ENCODE measurements at regions not wholly inside any gene's neighbourhood (a gene's known extent, or its start where the extent isn't known, plus 50 kb on each side); places are given as distances from the start of the nearest gene placed in this dataset.

DNA sequence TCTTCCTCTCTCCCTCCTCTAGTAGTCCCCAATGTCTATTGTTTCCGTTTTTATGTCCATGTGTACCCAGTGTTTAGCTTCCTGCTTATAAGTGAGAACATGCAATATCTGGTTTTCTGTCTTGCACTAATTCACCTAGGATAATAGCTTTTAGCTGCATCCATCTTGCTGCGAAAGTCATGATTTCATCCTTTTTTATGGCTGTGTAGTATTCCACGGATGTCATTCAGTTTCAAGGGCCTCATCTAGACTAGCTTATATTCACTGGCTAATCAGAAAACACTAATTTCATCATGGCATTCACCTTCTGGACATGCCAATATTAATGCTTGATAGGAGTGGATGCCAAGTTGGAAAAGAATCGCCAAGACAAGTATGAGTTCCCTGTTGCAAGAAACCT is 619.6 kb upstream of the AUTS2 start:
- no peak for DNase-seq

GRCh38 chr7:68980011-68980410 is 618.3 kb upstream of the AUTS2 start:
- no peak for DNase-seq

GRCh38 chr7:68980432-68980831 is 617.8 kb upstream of the AUTS2 start:
- DNase-seq: peak; percentile 76

- DNase-seq: no peak
These were observed 614.0 kb upstream of the AUTS2 start for GRCh38 chr7:68984306-68984705.

DNA sequence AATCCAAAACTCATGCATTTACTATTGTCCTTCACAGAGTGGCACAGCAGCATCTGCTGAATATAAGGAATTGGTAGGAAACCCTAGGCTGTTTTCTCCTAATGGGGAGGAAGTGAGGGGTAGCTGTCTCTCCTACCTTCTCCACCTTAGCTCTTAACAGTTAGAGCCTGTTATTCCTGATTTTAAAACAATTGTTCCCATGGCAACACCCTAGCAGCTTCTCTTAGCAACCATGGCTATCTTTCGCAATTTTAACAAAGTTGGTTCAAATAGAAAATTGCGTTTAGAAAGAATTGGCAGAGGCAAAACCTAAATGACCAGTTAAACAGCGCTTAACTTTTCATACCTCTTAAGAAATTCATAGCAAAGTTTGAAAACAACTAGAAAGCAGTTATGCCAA is 603.4 kb upstream of the AUTS2 start:
- no peak for DNase-seq

DNA sequence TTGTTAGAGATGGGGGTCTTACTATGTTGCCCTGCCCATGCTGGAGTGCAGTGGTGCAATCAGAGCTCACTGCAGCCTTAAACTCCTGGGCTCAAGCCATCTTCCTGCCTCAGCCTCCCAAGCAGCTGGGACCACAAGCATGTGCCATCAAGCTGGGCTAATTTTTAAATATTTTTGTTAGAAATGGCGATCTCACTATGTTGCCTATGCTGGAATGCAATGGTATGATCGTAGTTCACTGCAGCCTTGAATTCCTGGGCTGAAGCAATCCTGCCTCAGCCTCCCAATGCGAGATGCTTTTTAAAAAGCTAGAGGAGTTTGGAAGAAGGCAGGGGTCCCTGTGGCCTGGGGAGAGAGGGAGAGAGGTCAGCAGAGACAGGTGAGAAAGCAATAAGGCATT is 600.1 kb upstream of the AUTS2 start:
- DNase-seq: no peak

DNA sequence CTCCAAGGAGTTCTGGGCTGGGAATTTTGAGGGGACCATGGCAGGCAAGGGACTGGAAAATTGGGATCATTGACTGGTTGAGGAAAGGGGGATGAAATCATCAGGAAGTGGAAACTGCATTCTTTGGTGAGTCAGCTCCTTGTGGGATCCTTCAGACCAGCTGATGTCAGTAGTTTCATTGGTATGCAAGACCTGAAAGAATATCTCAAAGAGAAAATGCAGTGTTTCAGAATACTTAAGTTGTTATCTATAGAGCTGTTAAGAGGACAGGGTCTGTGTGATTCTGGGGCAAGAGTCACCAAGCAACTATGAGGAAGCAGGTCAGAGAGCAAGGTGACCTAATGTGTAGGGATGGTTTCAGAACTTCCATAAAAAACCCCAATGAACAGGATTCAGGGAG is 595.9 kb upstream of the AUTS2 start:
- peak; percentile 53 for DNase-seq

GRCh38 chr7:69012149-69012548 is 586.1 kb upstream of the AUTS2 start:
- DNase-seq: no peak

- no peak for DNase-seq
These were observed 581.1 kb upstream of the AUTS2 start for GRCh38 chr7:69017208-69017607.

- DNase-seq: peak; percentile 64
These were observed 580.1 kb upstream of the AUTS2 start for GRCh38 chr7:69018200-69018599.

DNA sequence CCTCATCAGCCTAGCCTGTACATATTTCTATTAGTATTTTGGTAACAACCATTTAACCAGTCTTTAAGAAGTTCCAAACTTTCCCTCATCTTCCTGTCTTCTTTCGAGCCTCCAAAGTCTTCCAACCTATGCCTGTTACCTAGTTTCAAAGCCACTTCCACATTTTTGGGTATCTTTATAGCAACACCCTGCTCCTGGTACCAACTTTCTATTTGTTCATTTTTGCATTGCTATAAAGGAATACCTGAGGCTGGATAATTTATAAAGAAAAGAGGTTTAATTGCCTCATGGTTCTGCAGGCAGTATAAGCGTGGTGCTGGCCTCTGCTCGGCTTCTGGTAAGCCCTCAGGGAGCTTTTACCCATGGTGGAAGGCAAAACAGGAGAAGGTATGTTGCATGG is 578.8 kb upstream of the AUTS2 start:
- DNase-seq: no peak

DNA sequence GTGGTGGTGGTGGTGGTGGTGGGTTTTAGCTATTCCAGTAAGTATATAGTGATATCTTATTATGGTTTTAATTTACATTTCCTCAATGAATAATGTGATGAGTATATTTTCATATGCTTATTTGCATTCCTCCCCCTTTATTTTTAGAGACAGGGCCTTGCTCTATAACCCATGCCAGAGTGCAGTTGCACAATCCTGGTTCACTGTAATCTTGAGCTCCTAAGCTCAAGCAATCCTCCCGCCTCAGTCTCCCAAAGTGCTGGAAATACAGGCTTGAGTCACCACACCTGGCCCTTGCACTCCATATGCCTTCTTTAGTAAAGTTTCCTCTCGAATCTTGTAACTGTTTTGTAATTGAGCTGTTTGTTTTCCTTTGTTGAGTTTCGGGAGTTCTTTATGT is 577.7 kb upstream of the AUTS2 start:
- no peak for DNase-seq

- no peak for DNase-seq
These were observed 573.0 kb upstream of the AUTS2 start for GRCh38 chr7:69025249-69025648.

DNA sequence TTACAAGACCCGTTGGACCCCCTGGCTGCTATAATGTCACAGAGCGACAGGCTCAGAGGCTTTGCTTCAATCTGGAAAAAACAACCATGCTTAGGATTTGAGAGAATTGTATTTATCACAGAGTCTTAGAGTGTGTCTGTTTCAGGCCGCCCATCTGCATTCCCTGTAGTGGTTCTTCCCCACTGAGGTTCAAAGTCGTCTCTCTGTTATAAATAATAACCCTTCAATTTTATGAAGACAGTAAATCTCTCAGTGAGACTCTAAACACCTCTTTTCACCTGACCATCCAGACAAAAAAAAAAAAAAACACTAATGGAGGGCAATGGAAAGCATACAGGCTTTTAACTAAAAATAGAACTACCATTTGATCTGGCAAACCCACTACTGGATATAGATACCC is 565.4 kb upstream of the AUTS2 start:
- no peak for DNase-seq

DNA sequence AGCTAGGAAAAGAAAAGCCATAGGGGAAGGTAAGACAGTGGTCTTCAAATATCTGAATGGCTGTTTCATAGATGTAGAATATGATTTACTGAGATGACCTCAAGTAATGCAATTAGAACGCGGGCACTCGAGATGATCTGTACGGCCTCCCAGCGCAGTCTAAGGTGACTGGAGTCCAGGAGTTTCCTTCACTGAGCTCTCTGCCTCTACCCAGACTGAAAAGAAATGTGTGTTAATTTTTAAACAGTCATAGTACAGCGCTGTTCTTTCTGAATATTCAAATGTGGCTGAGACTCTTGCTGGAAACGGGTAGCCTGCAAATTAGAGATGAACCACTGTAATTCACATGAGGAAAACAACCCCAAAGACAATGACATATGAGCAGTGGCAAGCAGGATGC is 562.4 kb upstream of the AUTS2 start:
- DNase-seq: no peak

DNA sequence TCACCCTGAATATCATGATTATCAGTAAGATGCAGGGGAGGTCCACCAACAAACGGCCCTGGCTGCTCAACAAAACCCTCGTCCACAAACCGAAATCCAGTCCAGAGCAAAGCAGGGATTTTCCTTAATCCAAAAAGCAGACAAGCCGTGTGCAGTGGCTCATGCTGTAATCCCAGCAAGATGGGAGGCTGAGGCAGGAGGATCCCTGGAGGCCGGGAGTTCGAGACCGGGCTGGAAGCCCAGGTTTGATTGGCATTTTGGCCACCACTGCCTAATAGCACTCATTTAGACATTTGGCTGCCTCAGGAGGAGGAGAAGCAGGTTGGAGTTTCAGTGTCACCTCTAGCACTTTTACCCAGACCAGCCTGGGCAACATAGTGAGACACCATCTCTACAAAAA is 562.0 kb upstream of the AUTS2 start:
- no peak for DNase-seq

DNA sequence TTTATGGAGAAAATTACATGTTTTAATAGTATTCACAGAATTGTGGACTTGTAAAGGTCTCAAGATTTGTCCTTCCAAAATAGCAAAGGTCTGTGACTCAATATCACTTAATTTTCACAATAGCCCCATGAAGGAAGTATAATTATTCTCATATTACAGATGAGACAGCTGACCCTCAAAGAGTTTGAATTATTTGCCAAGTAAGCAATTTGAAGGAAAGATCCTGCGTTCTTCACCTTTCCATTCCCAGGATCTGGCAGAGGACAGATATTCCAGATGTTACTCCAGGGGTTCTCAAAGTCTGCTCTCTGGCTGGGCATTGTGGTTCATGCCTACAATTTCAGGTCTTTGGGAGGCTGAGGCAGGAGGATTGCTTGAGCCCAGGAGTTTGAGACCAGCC is 559.4 kb upstream of the AUTS2 start:
- DNase-seq: no peak

GRCh38 chr7:69042138-69042537 is 556.1 kb upstream of the AUTS2 start:
- no peak for DNase-seq

DNA sequence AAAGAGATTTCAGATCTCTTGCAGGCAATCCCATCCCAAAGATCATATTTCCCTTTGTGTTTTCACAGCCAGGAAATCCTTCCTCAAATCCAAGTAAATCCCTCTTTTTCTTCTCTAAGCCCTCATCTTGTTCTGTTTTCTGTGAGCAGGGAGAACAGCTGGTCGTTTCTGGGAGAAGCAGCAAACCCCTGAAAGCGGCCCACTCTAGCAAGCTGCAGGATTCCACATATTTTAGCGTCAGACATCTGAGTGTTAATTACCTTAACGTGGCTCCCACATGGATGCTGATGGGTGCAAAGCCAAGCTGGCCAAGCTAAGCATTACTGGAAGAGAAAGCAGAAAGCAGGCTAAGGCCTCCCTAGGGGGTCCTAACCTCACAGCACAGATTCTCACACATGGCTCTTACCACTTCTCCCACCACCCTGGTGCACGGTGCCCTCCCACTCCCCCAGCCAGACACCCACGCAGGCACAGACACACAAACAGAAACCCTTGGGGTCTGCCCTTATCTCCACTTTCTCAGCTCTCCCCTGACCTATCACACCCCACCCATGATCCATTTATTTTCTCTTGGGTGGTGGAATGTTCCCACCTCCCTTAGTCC is 551.0 kb upstream of the AUTS2 start:
- DNase-seq: no peak

- no peak for DNase-seq
These were observed 548.9 kb upstream of the AUTS2 start for GRCh38 chr7:69049326-69049725.

- DNase-seq: no peak
These were observed 545.8 kb upstream of the AUTS2 start for GRCh38 chr7:69052447-69052846.

DNA sequence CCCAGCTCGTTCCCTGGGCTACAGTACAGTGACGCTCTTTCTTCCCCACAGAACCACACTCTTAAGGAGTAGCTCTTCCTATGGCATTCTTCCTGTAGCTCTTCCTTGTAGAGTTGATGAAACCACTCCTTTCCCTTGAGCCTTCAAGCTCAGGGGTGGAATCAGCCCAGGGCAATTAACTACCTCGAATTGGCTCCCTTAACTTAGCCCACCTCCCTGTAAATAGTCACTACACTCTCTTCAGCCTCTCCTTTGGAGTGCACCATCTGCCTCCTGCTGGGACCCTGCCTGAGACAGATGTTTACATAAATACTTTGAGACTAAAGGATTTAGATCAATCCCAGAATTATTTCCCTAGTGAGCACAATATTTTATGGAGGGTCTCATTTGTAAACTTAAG is 537.8 kb upstream of the AUTS2 start:
- no peak for DNase-seq

DNA sequence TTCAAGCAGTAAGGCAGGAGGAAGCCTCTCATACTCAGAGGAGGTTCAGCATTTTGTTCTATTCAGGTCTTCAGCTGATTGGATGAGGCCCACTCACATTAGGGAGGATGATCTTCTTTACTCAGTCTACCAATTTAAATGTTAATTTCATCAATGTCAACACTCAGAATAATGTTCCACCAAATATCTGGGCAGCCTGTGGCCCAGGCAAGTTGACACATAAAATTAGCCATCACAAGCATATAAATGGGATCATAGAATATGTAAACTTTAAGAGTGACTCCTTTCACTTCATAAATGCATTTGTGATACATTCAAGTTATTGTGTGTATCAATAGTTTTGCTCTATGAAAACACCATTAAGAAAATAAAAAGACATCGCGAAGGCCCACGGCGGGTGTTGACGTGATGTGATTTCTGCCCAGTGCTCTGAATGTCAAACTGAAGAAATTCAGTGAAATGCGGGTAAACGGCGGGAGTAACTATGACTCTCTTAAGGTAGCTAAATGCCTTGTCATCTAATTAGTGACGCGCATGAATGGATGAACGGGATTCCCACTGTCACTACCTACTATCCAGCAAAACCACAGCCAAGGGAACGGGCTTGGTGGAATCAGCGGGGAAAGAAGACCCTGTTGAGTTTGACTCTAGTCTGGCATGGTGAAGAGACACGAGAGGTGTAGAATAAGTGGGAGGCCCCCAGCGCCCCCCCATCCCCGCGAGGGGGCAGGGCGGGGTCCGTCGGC is 536.1 kb upstream of the AUTS2 start:
- no peak for DNase-seq

GRCh38 chr7:69067397-69067796 is 530.9 kb upstream of the AUTS2 start:
- DNase-seq: peak; percentile 78

GRCh38 chr7:69070476-69070875 is 527.8 kb upstream of the AUTS2 start:
- peak; percentile 9 for DNase-seq

Measured in islet precursor cell (in vitro differentiated cells).